ENCODE measurements at regions not wholly inside any gene's neighbourhood (a gene's known extent, or its start where the extent isn't known, plus 50 kb on each side); places are given as distances from the start of the nearest gene placed in this dataset.

- no peak for TF ChIP-seq EZH2 (IDR thresholded peaks at IDR 0.05; ENCODE audit: borderline replicate concordance, low read depth, low read length, severe bottlenecking)
- TF ChIP-seq, protein P1, sequence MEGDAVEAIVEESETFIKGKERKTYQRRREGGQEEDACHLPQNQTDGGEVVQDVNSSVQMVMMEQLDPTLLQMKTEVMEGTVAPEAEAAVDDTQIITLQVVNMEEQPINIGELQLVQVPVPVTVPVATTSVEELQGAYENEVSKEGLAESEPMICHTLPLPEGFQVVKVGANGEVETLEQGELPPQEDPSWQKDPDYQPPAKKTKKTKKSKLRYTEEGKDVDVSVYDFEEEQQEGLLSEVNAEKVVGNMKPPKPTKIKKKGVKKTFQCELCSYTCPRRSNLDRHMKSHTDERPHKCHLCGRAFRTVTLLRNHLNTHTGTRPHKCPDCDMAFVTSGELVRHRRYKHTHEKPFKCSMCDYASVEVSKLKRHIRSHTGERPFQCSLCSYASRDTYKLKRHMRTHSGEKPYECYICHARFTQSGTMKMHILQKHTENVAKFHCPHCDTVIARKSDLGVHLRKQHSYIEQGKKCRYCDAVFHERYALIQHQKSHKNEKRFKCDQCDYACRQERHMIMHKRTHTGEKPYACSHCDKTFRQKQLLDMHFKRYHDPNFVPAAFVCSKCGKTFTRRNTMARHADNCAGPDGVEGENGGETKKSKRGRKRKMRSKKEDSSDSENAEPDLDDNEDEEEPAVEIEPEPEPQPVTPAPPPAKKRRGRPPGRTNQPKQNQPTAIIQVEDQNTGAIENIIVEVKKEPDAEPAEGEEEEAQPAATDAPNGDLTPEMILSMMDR (IDR thresholded peaks at IDR 0.05; ENCODE audit: borderline replicate concordance, extremely low read depth, low read length, poor library complexity, severe bottlenecking) = no peak
- ATAC-seq (ENCODE audit: insufficient read depth, low read depth) (no peak), DNase-seq (no peak)
- no peaks in the 10 kb centered on the region for H3K36me3 ChIP-seq (ENCODE audit: insufficient read depth, low read length)
- no peak overlapping the region for H3K4me3 ChIP-seq (ENCODE audit: low read depth in 1 of 2, low read length in 2 of 2)
- H3K9ac ChIP-seq (ENCODE audit: low read depth, low read length) = no peak overlapping the region
- no peak overlapping the region for H3K4me2 ChIP-seq (ENCODE audit: insufficient read depth, low read length)
- H3K27ac ChIP-seq (ENCODE audit: low read length) = no peak overlapping the region
- H3K27me3 ChIP-seq (ENCODE audit: insufficient read depth, low read length, poor library complexity) = peaks cover 19% of the 10 kb centered on the region
- H3K4me1 ChIP-seq (ENCODE audit: insufficient read depth, low read length) = no peaks in the 10 kb centered on the region
- no peak overlapping the region for H2AFZ ChIP-seq (ENCODE audit: low read depth, low read length)
- no peaks in the 10 kb centered on the region for H3K9me3 ChIP-seq (ENCODE audit: insufficient read depth, low read length, severe bottlenecking)
- no peaks in the 10 kb centered on the region for H3K79me2 ChIP-seq (ENCODE audit: insufficient read depth, low read length)
- no peaks in the 10 kb centered on the region for H4K20me1 ChIP-seq (ENCODE audit: insufficient read depth, low read length)
Observed at GRCh38 chr2:217739741-217740140, 263.1 kb downstream of the TNS1 start.

DNA sequence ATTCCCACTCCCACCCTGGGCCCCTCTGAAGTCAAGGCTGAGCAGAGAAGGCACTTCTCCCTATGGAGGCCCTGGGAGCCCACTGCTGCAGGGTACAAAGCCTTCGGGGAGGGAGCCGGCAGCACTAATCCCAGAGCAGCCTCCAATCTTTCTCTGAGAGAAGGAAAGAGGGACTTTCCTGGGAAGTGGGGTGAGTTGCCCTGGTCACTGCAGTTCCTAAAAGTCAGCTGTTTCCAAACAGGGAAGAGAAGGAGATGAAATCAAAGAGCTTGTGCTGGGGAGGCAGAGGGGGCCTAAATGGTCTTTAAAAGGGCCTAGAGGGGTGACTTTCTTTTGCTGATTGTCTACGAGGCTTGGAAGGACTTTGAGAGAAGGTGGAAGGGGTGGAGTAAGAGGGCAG, 264.7 kb downstream of the TNS1 start:
- no peak for DNase-seq
- Histone ChIP-seq H3K27me3 (ENCODE audit: insufficient read depth, low read length, poor library complexity) (peaks cover 23% of the 10 kb centered on the region), H3K27ac (ENCODE audit: low read length) (no peak overlapping the region), H3K79me2 (ENCODE audit: insufficient read depth, low read length) (no peaks in the 10 kb centered on the region), H2AFZ (ENCODE audit: low read depth, low read length) (no peak overlapping the region), H3K4me1 (ENCODE audit: insufficient read depth, low read length) (no peaks in the 10 kb centered on the region), H3K9ac (ENCODE audit: low read depth, low read length) (no peak overlapping the region), H3K9me3 (ENCODE audit: insufficient read depth, low read length, severe bottlenecking) (no peaks in the 10 kb centered on the region), H4K20me1 (ENCODE audit: insufficient read depth, low read length) (no peaks in the 10 kb centered on the region), H3K4me2 (ENCODE audit: insufficient read depth, low read length) (no peak overlapping the region), H3K4me3 (ENCODE audit: low read depth in 1 of 2, low read length in 2 of 2) (no peak overlapping the region), H3K36me3 (ENCODE audit: insufficient read depth, low read length) (no peaks in the 10 kb centered on the region)
- TF ChIP-seq, protein P1 (IDR thresholded peaks at IDR 0.05; ENCODE audit: borderline replicate concordance, extremely low read depth, low read length, poor library complexity, severe bottlenecking) = no peak
- ATAC-seq (ENCODE audit: insufficient read depth, low read depth) = no peak

DNA sequence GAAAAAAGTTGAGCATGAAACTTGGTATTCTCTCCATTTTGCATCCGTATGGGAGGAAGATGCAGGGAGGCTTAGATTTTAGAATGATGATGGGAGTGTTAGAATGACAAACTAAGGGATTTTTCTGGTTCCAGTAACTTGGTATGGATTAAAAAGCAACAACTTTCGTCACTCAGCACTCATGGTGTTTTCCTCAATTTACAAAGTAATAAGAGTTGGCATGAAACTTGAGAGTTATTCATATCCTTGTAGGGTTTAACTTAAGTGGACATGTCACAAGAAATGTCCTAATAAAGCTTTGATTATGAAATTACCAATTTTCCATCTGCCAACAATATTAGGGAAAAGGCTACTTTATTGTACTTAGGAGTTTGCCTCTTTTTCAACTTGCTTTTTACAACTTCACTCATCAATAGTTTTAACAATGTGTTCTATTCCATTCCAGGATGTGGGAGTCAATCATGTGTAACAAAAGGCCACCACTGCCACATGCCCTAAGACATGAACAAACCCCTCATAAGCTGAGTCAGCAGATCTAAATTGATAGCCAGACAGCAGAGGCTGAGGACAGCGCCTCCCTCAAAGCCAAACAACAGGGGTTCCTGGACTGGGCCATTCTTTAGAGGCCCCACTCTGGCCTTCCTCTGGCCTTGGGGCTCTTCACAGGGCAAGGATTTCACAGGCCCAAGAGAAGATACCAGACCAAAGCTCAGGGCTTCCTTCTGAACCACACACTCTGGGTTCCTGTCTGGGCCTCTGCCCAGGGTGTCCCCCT, 265.8 kb downstream of the TNS1 start:
- H3K9me3 ChIP-seq (ENCODE audit: insufficient read depth, low read length, severe bottlenecking) = no peaks in the 10 kb centered on the region
- H3K36me3 ChIP-seq (ENCODE audit: insufficient read depth, low read length) = no peaks in the 10 kb centered on the region
- H3K4me1 ChIP-seq (ENCODE audit: insufficient read depth, low read length) = no peaks in the 10 kb centered on the region
- no peak overlapping the region for H3K4me2 ChIP-seq (ENCODE audit: insufficient read depth, low read length)
- no peak overlapping the region for H3K27ac ChIP-seq (ENCODE audit: low read length)
- no peak overlapping the region for H3K9ac ChIP-seq (ENCODE audit: low read depth, low read length)
- H3K79me2 ChIP-seq (ENCODE audit: insufficient read depth, low read length) = no peaks in the 10 kb centered on the region
- H4K20me1 ChIP-seq (ENCODE audit: insufficient read depth, low read length) = no peaks in the 10 kb centered on the region
- H2AFZ ChIP-seq (ENCODE audit: low read depth, low read length) = no peak overlapping the region
- ATAC-seq (ENCODE audit: insufficient read depth, low read depth) (no peak), DNase-seq (no peak)
- H3K4me3 ChIP-seq (ENCODE audit: low read depth in 1 of 2, low read length in 2 of 2) = no peak overlapping the region
- TF ChIP-seq, protein P1 (IDR thresholded peaks at IDR 0.05; ENCODE audit: borderline replicate concordance, extremely low read depth, low read length, poor library complexity, severe bottlenecking) = no peak
- no peak for TF ChIP-seq EZH2 (IDR thresholded peaks at IDR 0.05; ENCODE audit: borderline replicate concordance, low read depth, low read length, severe bottlenecking)
- peaks cover 26% of the 10 kb centered on the region for H3K27me3 ChIP-seq (ENCODE audit: insufficient read depth, low read length, poor library complexity)
